ENCODE measurements at regions not wholly inside any gene's neighbourhood (a gene's known extent, or its start where the extent isn't known, plus 50 kb on each side); places are given as distances from the start of the nearest gene placed in this dataset.
"Not testable (repeated sequence)": the region's sequence is repeated elsewhere in the genome, so short reads cannot be mapped to it uniquely, and the experiment has no call there.

GRCh38 chr9:97771641-97772040, 74.5 kb upstream of the XPA start:
- Histone ChIP-seq H3K36me3 (ENCODE audit: control insufficient read depth, insufficient read depth, low read length) (no peaks in the 10 kb centered on the region), H3K4me1 (ENCODE audit: control insufficient read depth, insufficient read depth, low read length, poor library complexity, severe bottlenecking) (no peaks in the 10 kb centered on the region), H3K27ac (ENCODE audit: insufficient read depth, low read length, poor library complexity, severe bottlenecking) (no peak overlapping the region), H3K27me3 (replicated peaks; ENCODE audit: control insufficient read depth, insufficient read depth, low read length, poor library complexity, severe bottlenecking) (no peaks in the 10 kb centered on the region), H3K4me3 (ENCODE audit: insufficient read depth, low read depth, low read length, poor library complexity, severe bottlenecking) (no peak overlapping the region), H3K9me3 (ENCODE audit: control insufficient read depth, low read length) (no peaks in the 10 kb centered on the region)
- no peak for DNase-seq

- no peaks in the 10 kb centered on the region for H3K36me3 ChIP-seq (ENCODE audit: control insufficient read depth, insufficient read depth, low read length)
Observed at GRCh38 chr9:97772145-97772544, 75.0 kb upstream of the XPA start.

DNA sequence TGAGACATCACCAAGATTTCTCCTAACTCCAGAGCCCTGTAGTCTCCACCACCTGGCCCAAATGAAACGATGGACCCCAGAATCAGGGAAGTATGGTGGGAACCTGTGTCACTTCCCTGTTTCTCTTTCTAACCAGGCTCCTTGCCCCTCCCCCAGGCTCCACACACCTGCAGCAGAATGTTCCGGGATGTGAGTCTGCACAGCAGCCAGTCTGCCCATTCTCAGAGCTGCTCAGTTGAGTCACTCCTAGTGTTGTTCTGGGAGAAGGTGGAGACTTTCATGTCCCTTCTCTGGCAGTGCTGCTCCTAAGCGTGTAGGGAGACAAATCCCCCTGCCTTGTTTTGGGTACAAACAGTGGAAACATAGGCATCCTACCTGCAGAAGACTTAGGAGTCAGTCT, 76.0 kb upstream of the XPA start:
- Histone ChIP-seq H3K27ac (ENCODE audit: insufficient read depth, low read length, poor library complexity, severe bottlenecking) (no peak overlapping the region), H3K4me3 (ENCODE audit: insufficient read depth, low read depth, low read length, poor library complexity, severe bottlenecking) (no peak overlapping the region), H3K36me3 (ENCODE audit: control insufficient read depth, insufficient read depth, low read length) (no peaks in the 10 kb centered on the region), H3K4me1 (ENCODE audit: control insufficient read depth, insufficient read depth, low read length, poor library complexity, severe bottlenecking) (no peaks in the 10 kb centered on the region), H3K9me3 (ENCODE audit: control insufficient read depth, low read length) (no peaks in the 10 kb centered on the region), H3K27me3 (replicated peaks; ENCODE audit: control insufficient read depth, insufficient read depth, low read length, poor library complexity, severe bottlenecking) (no peaks in the 10 kb centered on the region)
- no peak for DNase-seq

More at GRCh38 chr9:97772145-97772544, 75.0 kb upstream of the XPA start:
- Histone ChIP-seq H3K27me3 (replicated peaks; ENCODE audit: control insufficient read depth, insufficient read depth, low read length, poor library complexity, severe bottlenecking) (no peaks in the 10 kb centered on the region), H3K27ac (ENCODE audit: insufficient read depth, low read length, poor library complexity, severe bottlenecking) (no peak overlapping the region), H3K9me3 (ENCODE audit: control insufficient read depth, low read length) (no peaks in the 10 kb centered on the region), H3K4me3 (ENCODE audit: insufficient read depth, low read depth, low read length, poor library complexity, severe bottlenecking) (no peak overlapping the region), H3K4me1 (ENCODE audit: control insufficient read depth, insufficient read depth, low read length, poor library complexity, severe bottlenecking) (no peaks in the 10 kb centered on the region)
- DNase-seq: no peak

- Histone ChIP-seq H3K9me3 (ENCODE audit: control insufficient read depth, low read length) (no peaks in the 10 kb centered on the region), H3K36me3 (ENCODE audit: control insufficient read depth, insufficient read depth, low read length) (no peaks in the 10 kb centered on the region), H3K4me3 (ENCODE audit: insufficient read depth, low read depth, low read length, poor library complexity, severe bottlenecking) (no peak overlapping the region), H3K4me1 (ENCODE audit: control insufficient read depth, insufficient read depth, low read length, poor library complexity, severe bottlenecking) (no peaks in the 10 kb centered on the region), H3K27ac (ENCODE audit: insufficient read depth, low read length, poor library complexity, severe bottlenecking) (no peak overlapping the region), H3K27me3 (replicated peaks; ENCODE audit: control insufficient read depth, insufficient read depth, low read length, poor library complexity, severe bottlenecking) (no peaks in the 10 kb centered on the region)
- no peak for DNase-seq
Observed at GRCh38 chr9:97773723-97774122, 76.6 kb upstream of the XPA start.

- H3K36me3 ChIP-seq (ENCODE audit: control insufficient read depth, insufficient read depth, low read length): no peaks in the 10 kb centered on the region
- H3K27ac ChIP-seq (ENCODE audit: insufficient read depth, low read length, poor library complexity, severe bottlenecking): no peak overlapping the region
- no peaks in the 10 kb centered on the region for H3K4me1 ChIP-seq (ENCODE audit: control insufficient read depth, insufficient read depth, low read length, poor library complexity, severe bottlenecking)
- no peak for DNase-seq
- H3K4me3 ChIP-seq (ENCODE audit: insufficient read depth, low read depth, low read length, poor library complexity, severe bottlenecking): no peak overlapping the region
- no peaks in the 10 kb centered on the region for H3K9me3 ChIP-seq (ENCODE audit: control insufficient read depth, low read length)
- H3K27me3 ChIP-seq (replicated peaks; ENCODE audit: control insufficient read depth, insufficient read depth, low read length, poor library complexity, severe bottlenecking): no peaks in the 10 kb centered on the region
Observed at GRCh38 chr9:97774673-97775072, 77.5 kb upstream of the XPA start.

GRCh38 chr9:97778740-97779139, 74.3 kb upstream of the FOXE1 start:
- not testable (repeated sequence) for H3K4me3 ChIP-seq (ENCODE audit: insufficient read depth, low read depth, low read length, poor library complexity, severe bottlenecking); H3K27me3 ChIP-seq (replicated peaks; ENCODE audit: control insufficient read depth, insufficient read depth, low read length, poor library complexity, severe bottlenecking)

DNA sequence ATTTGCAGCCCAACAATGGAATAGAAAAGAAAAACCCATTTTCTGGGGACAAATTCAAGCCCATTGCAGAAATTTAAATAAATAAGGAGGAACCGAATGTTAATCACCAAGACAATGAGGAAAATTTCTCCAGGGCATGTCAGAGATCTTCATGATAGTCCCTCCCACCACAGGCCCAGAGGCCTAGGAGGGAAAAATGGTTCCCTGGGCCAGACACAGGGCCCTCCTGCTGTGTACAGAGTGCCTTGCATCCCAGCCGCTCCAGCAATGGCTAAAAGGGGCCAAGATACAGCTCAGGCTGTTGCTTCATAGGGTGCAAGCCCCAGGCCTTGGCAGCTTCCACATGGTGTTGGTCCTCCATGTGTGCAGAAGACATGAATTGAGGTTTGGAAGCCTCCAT, 73.4 kb upstream of the FOXE1 start:
- no peak for DNase-seq
- no peaks in the 10 kb centered on the region for H3K4me1 ChIP-seq (ENCODE audit: control insufficient read depth, insufficient read depth, low read length, poor library complexity, severe bottlenecking)
- H3K36me3 ChIP-seq (ENCODE audit: control insufficient read depth, insufficient read depth, low read length): no peaks in the 10 kb centered on the region
- no peak overlapping the region for H3K27ac ChIP-seq (ENCODE audit: insufficient read depth, low read length, poor library complexity, severe bottlenecking)
- no peak overlapping the region for H3K4me3 ChIP-seq (ENCODE audit: insufficient read depth, low read depth, low read length, poor library complexity, severe bottlenecking)
- no peaks in the 10 kb centered on the region for H3K27me3 ChIP-seq (replicated peaks; ENCODE audit: control insufficient read depth, insufficient read depth, low read length, poor library complexity, severe bottlenecking)
- H3K9me3 ChIP-seq (ENCODE audit: control insufficient read depth, low read length): no peaks in the 10 kb centered on the region

More at GRCh38 chr9:97778740-97779139, 74.3 kb upstream of the FOXE1 start:
- H3K4me1 ChIP-seq (ENCODE audit: control insufficient read depth, insufficient read depth, low read length, poor library complexity, severe bottlenecking); DNase-seq; H3K9me3 ChIP-seq (ENCODE audit: control insufficient read depth, low read length); H3K36me3 ChIP-seq (ENCODE audit: control insufficient read depth, insufficient read depth, low read length); H3K27ac ChIP-seq (ENCODE audit: insufficient read depth, low read length, poor library complexity, severe bottlenecking): not testable (repeated sequence)

DNA sequence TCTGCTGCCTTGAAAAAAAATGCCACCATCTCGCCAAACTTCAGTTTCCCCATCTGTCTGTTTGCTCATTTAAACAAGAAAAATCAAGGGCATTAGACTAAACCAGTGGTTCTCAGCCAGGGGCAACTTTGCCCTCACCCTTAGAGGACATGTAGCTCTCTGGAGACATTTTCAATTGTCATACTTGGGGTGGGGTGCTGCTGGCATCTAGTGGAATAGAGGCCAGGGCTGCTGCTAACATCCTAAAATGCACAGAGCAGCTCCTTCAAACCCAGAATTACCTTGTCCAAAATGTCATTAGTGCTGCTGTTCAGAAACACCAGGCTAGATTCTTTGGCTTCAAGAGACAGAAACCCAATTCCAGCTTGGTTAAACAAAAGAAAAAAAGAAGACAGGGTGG, 71.1 kb upstream of the FOXE1 start:
- no peak overlapping the region for H3K27ac ChIP-seq (ENCODE audit: insufficient read depth, low read length, poor library complexity, severe bottlenecking)
- no peak for DNase-seq
- no peaks in the 10 kb centered on the region for H3K36me3 ChIP-seq (ENCODE audit: control insufficient read depth, insufficient read depth, low read length)
- H3K27me3 ChIP-seq (replicated peaks; ENCODE audit: control insufficient read depth, insufficient read depth, low read length, poor library complexity, severe bottlenecking): no peaks in the 10 kb centered on the region
- H3K9me3 ChIP-seq (ENCODE audit: control insufficient read depth, low read length): no peaks in the 10 kb centered on the region
- no peak overlapping the region for H3K4me3 ChIP-seq (ENCODE audit: insufficient read depth, low read depth, low read length, poor library complexity, severe bottlenecking)
- H3K4me1 ChIP-seq (ENCODE audit: control insufficient read depth, insufficient read depth, low read length, poor library complexity, severe bottlenecking): no peaks in the 10 kb centered on the region

GRCh38 chr9:97786341-97786740, 66.7 kb upstream of the FOXE1 start:
- Histone ChIP-seq H3K4me3 (ENCODE audit: insufficient read depth, low read depth, low read length, poor library complexity, severe bottlenecking) (no peak overlapping the region), H3K36me3 (ENCODE audit: control insufficient read depth, insufficient read depth, low read length) (no peaks in the 10 kb centered on the region), H3K9me3 (ENCODE audit: control insufficient read depth, low read length) (no peaks in the 10 kb centered on the region), H3K4me1 (ENCODE audit: control insufficient read depth, insufficient read depth, low read length, poor library complexity, severe bottlenecking) (no peaks in the 10 kb centered on the region), H3K27ac (ENCODE audit: insufficient read depth, low read length, poor library complexity, severe bottlenecking) (no peak overlapping the region), H3K27me3 (replicated peaks; ENCODE audit: control insufficient read depth, insufficient read depth, low read length, poor library complexity, severe bottlenecking) (no peaks in the 10 kb centered on the region)
- no peak for DNase-seq

GRCh38 chr9:97787551-97787950, 65.5 kb upstream of the FOXE1 start:
- Histone ChIP-seq H3K4me1 (ENCODE audit: control insufficient read depth, insufficient read depth, low read length, poor library complexity, severe bottlenecking) (no peaks in the 10 kb centered on the region), H3K36me3 (ENCODE audit: control insufficient read depth, insufficient read depth, low read length) (no peaks in the 10 kb centered on the region), H3K27me3 (replicated peaks; ENCODE audit: control insufficient read depth, insufficient read depth, low read length, poor library complexity, severe bottlenecking) (no peaks in the 10 kb centered on the region), H3K9me3 (ENCODE audit: control insufficient read depth, low read length) (no peaks in the 10 kb centered on the region), H3K27ac (ENCODE audit: insufficient read depth, low read length, poor library complexity, severe bottlenecking) (no peak overlapping the region), H3K4me3 (ENCODE audit: insufficient read depth, low read depth, low read length, poor library complexity, severe bottlenecking) (no peak overlapping the region)
- no peak for DNase-seq
